Brain microvascular endothelial cell (primary cell): ENCODE measurements at regions not wholly inside any gene's neighbourhood (a gene's known extent, or its start where the extent isn't known, plus 50 kb on each side); places are given as distances from the start of the nearest gene placed in this dataset.

Source experiments
- DNase-seq: peaks from one replicate; pipeline ENCODE4 v3.0.0-alpha.2; 2020
- H3K27ac ChIP-seq: fragments of 250-450 bp; sonication (Bioruptor Pico); 2 replicates; pipeline ENCODE4 v1.5.1; 2020; ENCODE audit warnings: mild to moderate bottlenecking, moderate library complexity
- H3K27me3 ChIP-seq: fragments of 250-450 bp; sonication (Bioruptor Pico); replicated peaks from 2 replicates; pipeline ENCODE4 v1.5.1; 2020; ENCODE audit warnings: mild to moderate bottlenecking
- H3K36me3 ChIP-seq: fragments of 250-450 bp; sonication (Bioruptor Pico); replicated peaks from 2 replicates; pipeline ENCODE4 v1.5.1; 2020; ENCODE audit warnings: mild to moderate bottlenecking
- H3K4me3 ChIP-seq: 2 replicates; pipeline ENCODE4 v1.5.1; 2011; ENCODE audit warnings: low read depth, mild to moderate bottlenecking, control low read depth, low read length, moderate library complexity
- in situ Hi-C: cut with HindIII; loops from 2 replicates; pipeline ENCODE4 v1.10.0; 2017; ENCODE audit warnings: low sequenced_read_pairs, low pct_ligation_motif_present
- TF ChIP-seq, protein P1 (sequence below): IDR thresholded peaks from 2 replicates; pipeline ENCODE4 v1.5.1; 2011; ENCODE audit warnings: low read depth, mild to moderate bottlenecking, moderate library complexity, low read length, control low read depth, inconsistent platforms; ENCODE audit errors: missing control alignments

DNA sequence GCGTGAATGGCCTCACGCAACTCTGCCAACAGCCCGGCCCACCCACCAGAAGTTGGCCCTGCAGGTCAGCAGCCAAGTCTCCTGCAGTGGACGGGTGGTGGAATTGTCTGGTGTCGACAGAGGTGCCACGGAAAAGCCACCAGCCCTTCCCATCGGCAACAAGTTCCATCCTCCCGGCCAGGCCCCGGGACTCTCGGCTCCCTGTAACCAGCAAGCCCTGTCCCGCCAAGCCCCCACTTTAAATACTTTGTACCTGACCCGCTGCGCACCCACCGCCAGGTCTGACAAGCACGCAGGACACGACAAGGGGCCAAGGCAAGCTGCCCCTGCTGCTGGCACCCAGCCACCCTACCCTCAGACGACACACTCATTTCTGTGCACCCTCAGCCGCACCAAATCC, 100.8 kb downstream of the RBFOX3 start:
- TF ChIP-seq, protein P1, sequence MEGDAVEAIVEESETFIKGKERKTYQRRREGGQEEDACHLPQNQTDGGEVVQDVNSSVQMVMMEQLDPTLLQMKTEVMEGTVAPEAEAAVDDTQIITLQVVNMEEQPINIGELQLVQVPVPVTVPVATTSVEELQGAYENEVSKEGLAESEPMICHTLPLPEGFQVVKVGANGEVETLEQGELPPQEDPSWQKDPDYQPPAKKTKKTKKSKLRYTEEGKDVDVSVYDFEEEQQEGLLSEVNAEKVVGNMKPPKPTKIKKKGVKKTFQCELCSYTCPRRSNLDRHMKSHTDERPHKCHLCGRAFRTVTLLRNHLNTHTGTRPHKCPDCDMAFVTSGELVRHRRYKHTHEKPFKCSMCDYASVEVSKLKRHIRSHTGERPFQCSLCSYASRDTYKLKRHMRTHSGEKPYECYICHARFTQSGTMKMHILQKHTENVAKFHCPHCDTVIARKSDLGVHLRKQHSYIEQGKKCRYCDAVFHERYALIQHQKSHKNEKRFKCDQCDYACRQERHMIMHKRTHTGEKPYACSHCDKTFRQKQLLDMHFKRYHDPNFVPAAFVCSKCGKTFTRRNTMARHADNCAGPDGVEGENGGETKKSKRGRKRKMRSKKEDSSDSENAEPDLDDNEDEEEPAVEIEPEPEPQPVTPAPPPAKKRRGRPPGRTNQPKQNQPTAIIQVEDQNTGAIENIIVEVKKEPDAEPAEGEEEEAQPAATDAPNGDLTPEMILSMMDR = no peak
- no peaks in the 10 kb centered on the region for H3K27me3 ChIP-seq

DNA sequence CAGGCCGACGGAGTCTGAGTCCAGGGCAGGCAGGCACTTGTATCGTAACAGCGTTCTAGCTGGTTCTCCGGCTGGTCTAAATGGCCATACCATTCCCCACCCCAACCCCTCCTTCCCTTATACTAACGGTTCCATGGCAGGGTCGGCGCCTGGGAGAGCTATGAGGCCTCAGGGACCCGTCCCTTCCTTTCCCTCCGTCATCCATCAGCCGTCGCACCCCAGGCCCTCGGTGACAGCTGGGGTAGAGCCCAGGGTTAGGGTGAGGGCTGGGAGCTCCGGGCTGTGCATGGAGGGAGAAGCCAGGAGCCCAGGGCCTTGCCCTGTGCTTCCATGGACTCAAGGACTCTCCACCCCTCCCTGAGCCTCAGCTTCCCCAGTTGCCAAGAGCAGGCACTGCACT, 101.4 kb downstream of the RBFOX3 start:
- H3K4me3 ChIP-seq = no peak overlapping the region
- no peaks in the 10 kb centered on the region for H3K27me3 ChIP-seq
- in situ Hi-C loops = no loop called here
- H3K36me3 ChIP-seq = no peaks in the 10 kb centered on the region
- TF ChIP-seq, protein P1 = no peak
- no peak for DNase-seq
- no peak overlapping the region for H3K27ac ChIP-seq

More for the DNA sequence above, 100.8 kb downstream of the RBFOX3 start:
- DNase-seq = no peak
- Histone ChIP-seq H3K36me3 (no peaks in the 10 kb centered on the region), H3K27ac (no peak overlapping the region), H3K4me3 (no peak overlapping the region)
- in situ Hi-C loops = no loop called here

DNA sequence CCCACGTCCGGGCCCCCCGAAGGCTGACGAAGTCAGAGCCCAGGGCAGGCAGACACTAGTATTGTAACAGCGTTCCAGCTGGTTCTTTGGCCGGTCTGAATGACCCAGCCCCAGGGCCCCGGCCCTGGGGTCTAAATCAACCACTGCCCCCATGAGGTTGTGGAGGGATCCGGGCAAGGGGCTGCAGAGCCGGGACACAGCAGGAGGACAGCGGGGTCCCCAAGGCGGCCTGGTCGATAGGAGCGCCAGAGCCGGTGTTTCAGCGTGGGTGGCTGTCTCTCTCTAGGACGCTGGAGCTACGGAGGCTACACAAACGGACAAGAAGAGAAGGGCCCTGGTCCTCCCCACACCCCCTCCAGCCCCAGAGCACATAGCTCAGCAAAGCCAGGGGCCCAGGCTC, 101.8 kb downstream of the RBFOX3 start:
- TF ChIP-seq, protein P1 = no peak
- Histone ChIP-seq H3K36me3 (no peaks in the 10 kb centered on the region), H3K4me3 (no peak overlapping the region), H3K27ac (no peak overlapping the region), H3K27me3 (no peaks in the 10 kb centered on the region)
- no peak for DNase-seq
- in situ Hi-C loops = no loop called here

DNA sequence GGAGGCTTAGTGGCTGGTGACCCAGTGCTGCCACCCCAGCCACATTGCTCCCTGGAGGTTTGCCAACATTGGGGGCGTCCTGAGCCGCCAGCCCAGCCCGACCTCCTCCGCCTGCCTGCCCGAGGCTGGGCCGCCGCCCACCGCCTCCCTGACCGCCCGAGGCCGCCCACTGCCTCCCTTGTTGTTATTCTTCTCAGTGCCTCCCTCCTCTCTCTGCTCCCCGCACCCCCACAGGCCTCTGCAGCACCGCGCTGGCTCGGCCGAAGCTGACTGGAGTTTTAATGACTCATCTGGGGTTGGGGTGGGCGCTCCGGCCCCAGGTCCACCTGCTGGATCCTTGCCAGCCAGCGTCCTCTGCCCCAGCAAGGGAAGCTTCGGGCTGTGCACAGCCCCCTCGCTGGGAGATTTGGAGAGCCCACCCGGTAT, 102.5 kb downstream of the RBFOX3 start:
- DNase-seq = no peak
- H3K4me3 ChIP-seq = no peak overlapping the region
- TF ChIP-seq, protein P1 = no peak
- H3K36me3 ChIP-seq = no peaks in the 10 kb centered on the region
- H3K27me3 ChIP-seq = no peaks in the 10 kb centered on the region
- in situ Hi-C loops = no loop called here
- H3K27ac ChIP-seq = no peak overlapping the region

DNA sequence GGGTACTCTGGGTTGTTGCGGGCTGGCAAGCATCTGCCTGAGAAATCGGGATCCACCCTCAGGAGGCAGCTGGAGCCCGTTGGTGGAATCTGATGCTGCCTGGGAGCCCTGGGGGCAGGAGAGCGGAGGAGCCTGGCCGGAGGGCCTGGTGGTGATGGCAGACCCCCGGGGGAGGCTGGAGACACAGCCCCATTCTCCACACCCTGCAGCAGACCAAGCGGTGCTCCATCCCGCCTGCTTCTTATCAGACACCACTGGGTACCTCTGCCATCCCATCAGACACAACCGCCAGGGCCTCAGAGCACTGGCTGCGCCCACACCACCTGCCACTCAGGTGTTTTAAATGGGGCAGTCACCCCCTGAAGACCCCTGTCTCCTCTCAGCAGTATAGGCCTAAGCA, 103.9 kb downstream of the RBFOX3 start:
- in situ Hi-C loops = no loop called here
- TF ChIP-seq, protein P1 = no peak
- H3K4me3 ChIP-seq = no peak overlapping the region
- no peak for DNase-seq
- H3K27me3 ChIP-seq = no peaks in the 10 kb centered on the region
- no peaks in the 10 kb centered on the region for H3K36me3 ChIP-seq
- no peak overlapping the region for H3K27ac ChIP-seq

DNA sequence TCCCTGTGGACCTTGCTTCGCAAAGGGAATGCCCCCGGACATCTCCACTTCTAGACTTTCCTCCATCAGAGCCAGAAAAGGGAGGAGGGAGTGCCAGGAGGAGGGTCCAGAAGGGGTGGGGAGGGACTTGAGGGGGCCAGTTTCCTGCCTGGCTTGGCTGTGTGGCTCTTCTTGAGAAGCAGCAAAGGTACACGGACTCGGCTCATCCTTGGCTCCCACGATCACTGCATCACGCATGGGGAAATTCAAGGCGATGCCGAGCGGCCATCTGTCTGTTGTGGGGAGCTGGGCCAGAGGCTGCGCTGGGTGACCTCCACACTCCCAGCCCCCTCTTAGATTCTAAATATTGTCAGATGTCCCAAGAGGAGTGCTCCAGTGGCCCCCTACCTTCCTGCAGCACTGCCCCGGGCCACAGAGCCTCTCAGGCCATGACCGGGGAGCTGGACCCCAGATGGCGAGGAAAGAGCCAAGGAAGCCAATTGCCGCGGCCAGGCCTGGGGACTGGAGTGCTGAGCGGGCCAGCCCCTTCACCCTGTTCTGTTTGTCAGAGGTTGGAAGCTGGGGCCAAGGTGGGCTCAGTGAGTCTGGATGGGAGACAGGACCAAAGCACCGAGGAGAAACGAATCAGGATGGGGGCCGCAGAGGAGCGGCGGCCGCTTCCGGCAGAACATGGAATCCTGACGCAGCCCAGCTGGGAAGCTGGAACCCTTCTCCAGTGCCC, 104.5 kb downstream of the RBFOX3 start:
- Histone ChIP-seq H3K36me3 (no peaks in the 10 kb centered on the region), H3K27me3 (no peaks in the 10 kb centered on the region), H3K4me3 (no peak overlapping the region), H3K27ac (no peak overlapping the region)
- TF ChIP-seq, protein P1 = no peak
- in situ Hi-C loops = no loop called here
- DNase-seq = no peak
